HG02623 (cell line): ENCODE measurements at regions not wholly inside any gene's neighbourhood (a gene's known extent, or its start where the extent isn't known, plus 50 kb on each side); places are given as distances from the start of the nearest gene placed in this dataset.
"Not testable (repeated sequence)": the region's sequence is repeated elsewhere in the genome, so short reads cannot be mapped to it uniquely, and the experiment has no call there.

Source experiments
- ATAC-seq: cut with Tn5 transposase; IDR thresholded peaks from one replicate; pipeline ENCODE4 v1.9.1; 2021; ENCODE audit warnings: moderate library complexity; ENCODE audit not compliant: unreplicated experiment

DNA sequence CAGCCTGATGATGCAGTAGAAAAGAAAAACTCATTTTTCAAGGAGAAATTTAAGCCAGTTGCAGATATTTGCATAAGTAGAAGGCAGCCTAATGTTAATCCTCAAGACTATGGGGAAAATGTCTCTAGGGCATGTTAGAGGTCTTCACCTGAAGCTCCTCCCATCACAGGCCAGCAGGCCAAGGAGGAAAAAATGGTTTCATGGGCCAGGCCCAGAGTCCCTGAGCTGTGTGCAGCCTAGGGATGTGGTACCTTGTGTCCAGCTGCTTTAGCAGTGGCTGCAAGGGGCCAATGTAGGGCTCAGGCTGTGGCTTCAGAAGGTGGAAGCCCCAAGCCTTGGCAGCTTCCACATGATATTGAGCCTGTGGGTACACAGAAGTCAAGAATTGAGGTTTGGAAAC lies 1946.7 kb upstream of the FLRT2 start:
- ATAC-seq: no peak

DNA sequence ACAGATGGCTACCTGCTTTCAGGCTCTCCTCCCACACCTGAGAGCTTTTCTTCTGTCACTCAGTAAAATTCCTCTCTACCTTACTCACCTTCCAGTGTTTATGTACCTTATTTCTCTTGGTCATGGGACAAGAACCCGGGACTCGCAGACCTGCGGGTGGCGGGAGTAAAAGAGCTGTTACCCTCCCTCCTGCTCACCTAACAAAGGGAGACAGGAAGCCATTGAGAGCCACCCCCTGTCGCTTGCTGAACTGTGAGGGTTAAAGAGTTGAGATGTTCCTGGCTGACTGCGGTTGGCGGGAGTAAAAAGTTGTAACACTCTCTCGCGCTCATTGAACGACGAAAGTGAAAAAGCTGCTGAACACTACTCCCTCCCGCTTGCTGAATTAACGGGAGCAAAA lies 1935.1 kb upstream of the FLRT2 start:
- ATAC-seq: no peak

DNA sequence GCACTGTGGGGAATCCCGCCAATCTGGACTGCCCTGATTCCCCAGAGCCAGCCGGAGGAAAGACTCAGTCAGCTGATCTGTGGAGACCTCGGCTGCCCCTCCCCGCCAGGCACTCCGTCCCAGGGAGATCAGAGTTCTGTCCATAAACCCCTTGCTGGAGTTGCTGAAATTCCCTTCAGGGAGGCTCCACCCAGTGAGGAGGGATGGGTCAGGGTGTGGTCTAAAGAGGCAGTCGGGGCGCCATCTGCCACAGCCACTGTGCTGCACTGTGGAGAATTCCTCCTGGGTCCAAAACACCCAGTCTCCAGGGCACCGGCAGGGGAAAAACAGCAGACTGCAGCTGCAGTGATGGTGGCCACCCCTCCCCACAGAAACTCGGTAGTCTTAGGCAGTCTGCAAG lies 1922.3 kb upstream of the FLRT2 start:
- ATAC-seq: no peak

DNA sequence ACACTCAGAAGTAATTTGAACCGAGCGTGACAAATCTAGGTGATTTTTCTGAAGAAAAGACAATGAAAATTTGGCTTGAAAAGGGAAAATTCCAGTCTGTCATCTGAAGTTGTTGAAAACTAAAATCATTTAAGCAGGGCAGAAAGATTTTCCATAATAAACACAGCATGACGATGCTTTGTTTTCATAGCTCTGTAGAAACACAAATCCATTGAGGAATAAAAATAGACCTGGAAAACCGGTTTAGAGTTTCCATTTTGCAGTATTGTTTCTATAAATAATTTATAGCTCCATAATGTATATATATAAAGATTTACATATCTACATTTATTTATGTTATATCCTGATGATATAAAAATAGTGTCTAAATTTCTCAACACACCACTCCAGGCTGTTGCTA lies 1918.5 kb upstream of the FLRT2 start:
- no peak for ATAC-seq

DNA sequence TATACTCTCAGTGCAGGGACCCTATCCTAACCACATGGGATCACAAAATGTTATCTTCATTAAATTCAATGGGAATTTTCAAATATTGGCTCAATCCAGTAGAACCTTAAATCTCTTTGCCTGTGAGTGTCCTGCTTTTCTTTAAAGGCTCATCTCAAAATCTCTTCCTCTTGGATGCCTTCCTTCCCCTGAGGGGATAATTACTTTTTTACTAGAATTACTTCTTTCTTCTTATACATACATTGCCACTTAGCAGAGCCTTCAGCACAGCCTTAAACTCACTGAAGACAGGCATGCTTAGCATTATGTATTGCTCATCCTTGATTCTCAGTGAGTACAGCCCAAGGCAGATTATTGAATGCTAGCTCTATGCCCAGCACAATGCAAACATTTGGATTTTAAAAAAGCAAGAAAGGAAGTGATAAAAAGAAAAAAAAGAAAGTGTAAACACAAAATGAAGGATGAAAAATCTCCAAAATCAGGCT lies 1918.0 kb upstream of the FLRT2 start:
- no peak for ATAC-seq

DNA sequence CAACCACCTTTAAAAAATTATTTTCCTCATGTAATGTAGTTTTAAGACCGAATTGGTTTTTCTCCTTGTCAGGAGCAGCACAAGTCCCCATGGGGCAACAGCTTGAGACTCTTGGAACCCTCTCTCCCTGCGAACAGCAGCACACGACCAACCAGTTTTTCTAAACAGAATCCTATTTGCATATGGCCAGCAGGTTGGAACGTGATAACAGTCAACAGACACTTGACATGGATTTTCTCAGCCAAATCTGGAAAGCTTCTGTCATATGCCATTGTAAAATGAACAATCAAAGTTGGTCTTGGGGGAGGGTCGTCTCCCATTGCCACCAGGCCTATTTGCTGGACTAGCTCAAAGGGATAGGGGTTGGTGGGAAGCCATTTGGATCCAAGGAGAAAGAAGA lies 1915.0 kb upstream of the FLRT2 start:
- ATAC-seq: no peak

DNA sequence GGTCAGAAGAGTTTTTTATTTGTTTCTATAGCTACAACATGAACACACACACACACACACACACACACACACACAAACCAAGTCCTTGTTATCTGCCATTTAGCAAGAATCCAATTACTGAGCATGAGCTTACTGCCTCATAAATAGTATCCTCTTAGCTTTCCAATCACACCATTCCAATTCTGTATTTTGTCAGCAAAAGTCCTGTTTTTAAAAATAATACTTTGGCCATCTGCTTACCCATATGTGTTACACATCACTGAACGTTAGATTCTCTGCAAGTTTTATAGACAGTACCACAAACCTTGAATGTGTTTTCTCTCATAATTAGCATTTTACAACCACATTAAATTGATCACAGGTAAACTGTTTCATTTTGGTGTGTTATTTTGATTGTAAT lies 1905.4 kb upstream of the FLRT2 start:
- no peak for ATAC-seq

GRCh38 chr14:83632375-83632774 lies 1897.6 kb upstream of the FLRT2 start:
- ATAC-seq: no peak

- no peak for ATAC-seq
These were observed 1891.0 kb upstream of the FLRT2 start for GRCh38 chr14:83638748-83639504.

GRCh38 chr14:83639505-83639875 lies 1890.5 kb upstream of the FLRT2 start:
- not testable (repeated sequence) for ATAC-seq

DNA sequence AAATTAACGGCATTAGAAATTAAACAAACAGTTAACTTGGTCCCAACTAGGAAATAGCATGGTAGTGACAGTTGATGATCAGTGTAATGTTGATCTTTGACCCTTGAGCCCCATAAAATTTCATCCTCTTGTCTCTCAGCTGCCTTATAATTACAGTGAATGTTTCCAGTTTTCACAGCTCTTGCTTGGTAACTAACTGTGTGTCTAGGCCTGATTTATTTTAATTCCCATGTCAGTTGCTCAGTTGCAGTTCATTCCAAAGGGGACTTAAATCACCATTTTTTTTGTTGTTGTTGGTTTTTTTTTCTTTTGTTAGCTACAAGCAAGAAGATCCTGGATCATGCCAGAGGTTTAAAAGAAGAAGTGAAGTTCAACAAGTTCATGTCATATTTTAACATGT lies 1883.7 kb upstream of the FLRT2 start:
- no peak for ATAC-seq

- no peak for ATAC-seq
These were observed 1869.3 kb upstream of the FLRT2 start for GRCh38 chr14:83660597-83660996.

DNA sequence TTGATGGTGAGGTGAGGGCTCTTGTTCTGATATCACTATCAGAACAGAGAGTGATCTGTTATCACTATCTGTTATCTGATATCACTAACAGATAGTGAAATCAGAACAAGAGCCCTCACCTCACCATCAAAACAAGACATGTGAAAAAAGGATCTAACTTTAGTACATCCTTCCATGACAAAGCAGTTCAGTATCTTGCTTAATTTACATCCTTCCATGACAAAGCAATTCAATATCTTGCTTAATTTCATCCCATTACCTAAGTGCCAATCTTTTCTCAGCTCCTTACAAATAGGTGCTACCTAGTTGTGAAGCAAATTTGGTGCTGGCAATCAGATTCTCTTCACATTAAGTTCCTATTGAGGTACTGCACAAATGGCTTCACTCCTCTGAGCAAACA lies 1865.6 kb upstream of the FLRT2 start:
- ATAC-seq: no peak

DNA sequence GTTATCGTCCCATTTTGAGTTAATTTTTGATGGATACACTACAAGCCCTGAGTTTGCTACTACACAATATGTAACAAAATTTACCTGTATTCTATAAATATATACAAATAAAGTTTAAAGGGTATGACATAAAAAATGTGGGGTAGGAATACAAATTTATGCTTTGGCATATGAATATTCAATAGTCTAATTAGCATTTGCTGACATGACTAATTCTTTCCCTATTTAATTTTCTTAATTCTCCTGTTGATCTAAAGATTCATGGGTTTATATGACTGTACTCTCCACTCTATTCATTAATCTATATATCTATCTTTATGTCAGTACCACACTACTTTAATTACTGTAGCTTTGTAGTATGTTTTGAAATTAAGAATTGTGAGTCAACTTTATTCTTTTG lies 1840.7 kb upstream of the FLRT2 start:
- ATAC-seq: no peak

- ATAC-seq: no peak
These were observed 1832.8 kb upstream of the FLRT2 start for GRCh38 chr14:83697099-83697498.

- ATAC-seq: no peak
These were observed 1827.3 kb upstream of the FLRT2 start for GRCh38 chr14:83702619-83703018.

DNA sequence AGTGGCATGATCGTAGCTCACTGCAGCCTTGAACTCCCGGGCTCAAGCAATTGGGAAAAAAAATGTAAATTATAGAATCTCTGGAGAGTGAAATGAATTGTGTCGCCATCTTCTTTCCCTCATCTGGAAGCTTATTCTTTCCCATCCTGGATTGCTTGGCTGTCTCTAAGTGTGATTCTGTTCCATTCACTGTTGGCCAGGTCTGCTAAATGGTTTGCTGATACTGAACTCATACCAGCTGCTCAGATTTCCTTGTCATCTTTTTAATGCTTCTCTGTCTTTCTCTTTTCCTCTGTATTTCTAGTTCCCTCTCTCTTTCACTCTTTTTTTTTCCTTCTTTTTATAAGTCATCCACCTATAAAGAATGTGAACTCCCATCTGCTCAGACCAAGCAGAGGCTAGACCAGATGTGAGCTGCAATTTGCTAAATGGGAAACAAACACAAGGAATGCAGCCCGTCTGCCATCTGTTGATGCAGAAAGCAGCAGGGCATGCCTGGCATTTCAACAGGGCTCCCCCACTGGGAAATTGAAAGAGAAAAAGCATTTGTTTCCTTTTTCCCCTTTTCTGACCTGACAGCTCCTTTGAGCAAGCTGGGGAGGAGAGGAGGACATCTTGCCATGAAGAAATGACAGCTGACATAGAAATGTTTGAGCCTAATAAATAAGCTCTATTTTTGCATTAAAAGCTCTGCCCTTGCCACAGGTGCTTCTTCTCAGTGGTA lies 1823.6 kb upstream of the FLRT2 start:
- ATAC-seq: no peak

DNA sequence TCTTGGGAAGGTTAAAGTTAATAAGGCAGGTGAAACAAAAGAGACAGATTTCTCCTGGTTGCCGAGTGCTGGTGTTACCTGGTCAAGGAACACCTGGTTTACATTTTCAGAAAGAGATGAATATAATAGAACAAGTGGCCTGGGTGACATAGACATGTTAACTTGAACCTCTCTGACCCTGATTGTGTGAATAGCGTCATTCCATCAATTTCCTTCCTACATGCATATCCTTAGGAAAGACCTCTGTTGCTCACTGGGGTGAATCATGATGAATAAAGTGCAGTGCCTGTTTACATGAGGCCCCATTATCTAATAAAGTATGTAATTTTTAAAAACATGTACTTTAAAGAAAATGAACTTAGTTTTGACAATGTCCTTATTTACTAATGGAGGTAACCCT lies 1822.9 kb upstream of the FLRT2 start:
- no peak for ATAC-seq

GRCh38 chr14:83709116-83709515 lies 1820.8 kb upstream of the FLRT2 start:
- no peak for ATAC-seq

DNA sequence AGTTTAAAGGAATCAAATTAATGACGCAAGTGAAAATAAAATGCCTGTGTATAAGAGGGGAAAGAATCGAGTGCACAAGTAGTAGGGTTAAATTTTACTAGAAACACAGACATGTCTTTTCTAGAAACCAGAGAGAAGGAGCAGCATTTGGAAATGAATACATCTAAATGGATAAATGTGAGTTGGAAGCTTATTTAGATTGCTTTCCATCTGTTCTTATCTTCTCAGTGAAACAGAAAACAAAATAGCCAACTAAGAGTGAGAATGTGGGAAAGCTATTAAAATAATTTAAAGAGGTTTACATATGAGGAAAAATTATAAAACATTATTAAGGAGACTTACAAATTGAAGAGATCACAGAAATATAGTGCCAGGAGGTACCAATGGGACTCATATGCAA lies 1818.9 kb upstream of the FLRT2 start:
- ATAC-seq: no peak

GRCh38 chr14:83712418-83713129 lies 1817.4 kb upstream of the FLRT2 start:
- no peak for ATAC-seq

GRCh38 chr14:83713732-83714131 lies 1816.2 kb upstream of the FLRT2 start:
- no peak for ATAC-seq
